AG09319 (cell line): ENCODE measurements at regions not wholly inside any gene's neighbourhood (a gene's known extent, or its start where the extent isn't known, plus 50 kb on each side); places are given as distances from the start of the nearest gene placed in this dataset.

ENCODE experiments used
- DNase-seq: peaks from one replicate; pipeline ENCODE4 v3.0.0-alpha.2; 2010; ENCODE audit warnings: low read depth; ENCODE audit errors: extremely low read depth
- CTCF ChIP-seq: IDR thresholded peaks from 2 replicates; pipeline ENCODE4 v1.5.1; 2011; ENCODE audit warnings: low read depth, mild to moderate bottlenecking, inconsistent platforms, low read length, moderate library complexity

DNA sequence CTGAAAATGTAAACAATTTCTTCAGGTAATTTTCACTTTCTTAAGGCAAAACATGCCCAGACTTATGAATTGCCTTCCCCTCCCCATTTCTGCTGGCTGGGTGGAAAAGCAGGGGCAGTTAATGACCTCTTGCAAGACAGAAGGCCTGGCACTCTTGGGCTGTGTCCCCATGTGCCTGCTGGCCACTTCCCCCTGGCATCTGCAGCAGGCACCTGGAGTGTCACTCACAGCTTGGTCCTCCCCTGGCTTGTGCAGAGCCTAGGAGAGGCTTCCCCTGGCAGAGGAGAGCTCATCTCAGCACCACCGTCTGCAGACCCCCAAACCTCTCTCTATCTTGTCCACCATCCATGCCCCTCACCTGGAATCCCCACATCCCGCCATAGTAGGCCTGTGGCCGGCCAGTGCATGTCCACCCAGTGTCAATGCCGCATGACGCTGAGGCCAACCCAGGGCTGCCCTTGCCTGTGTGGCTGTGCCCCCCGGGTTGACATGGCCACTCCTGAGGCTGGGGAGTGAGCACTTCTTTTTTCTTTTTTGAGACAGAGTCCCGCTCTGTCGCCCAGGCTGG, 83.5 kb upstream of the SLC22A23 start:
- DNase-seq: no peak
- TF ChIP-seq CTCF: no peak

- TF ChIP-seq CTCF: no peak
- no peak for DNase-seq
These were observed 81.7 kb upstream of the SLC22A23 start for GRCh38 chr6:3538536-3538935.

GRCh38 chr6:3536901-3537300, 80.1 kb upstream of the SLC22A23 start:
- TF ChIP-seq CTCF: no peak
- no peak for DNase-seq

DNA sequence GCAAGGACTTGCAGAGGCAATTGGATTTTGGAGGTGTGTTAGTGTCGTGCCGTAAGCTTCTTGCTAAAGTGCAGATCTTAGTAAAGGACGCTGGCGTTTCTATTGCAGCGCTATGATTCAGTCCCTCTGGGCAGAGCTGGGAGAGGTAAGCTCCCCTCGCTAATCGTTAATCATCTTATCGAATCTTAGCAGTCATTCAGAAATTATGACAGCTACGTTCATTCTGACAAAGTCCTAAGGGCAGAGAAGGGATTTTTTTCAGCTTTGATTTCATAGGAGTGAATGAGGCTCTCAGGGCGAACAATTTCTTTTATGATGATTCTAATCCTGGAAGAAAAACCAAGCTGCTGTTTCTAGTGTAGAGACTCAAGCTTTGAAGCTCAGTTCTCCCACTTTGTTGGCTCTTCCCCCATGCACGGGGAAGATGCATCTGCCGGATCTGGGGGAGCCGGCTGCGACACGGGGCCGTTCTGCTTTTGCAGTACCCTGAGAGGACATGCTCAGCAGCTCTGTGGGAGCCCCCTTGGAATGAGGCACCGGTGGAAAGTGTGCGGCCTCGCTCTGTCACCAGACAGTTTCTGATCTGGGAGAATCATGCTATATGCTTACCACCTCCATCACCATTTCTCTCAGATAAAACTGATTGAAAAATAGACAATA, 79.1 kb upstream of the SLC22A23 start:
- TF ChIP-seq CTCF: no peak
- no peak for DNase-seq

DNA sequence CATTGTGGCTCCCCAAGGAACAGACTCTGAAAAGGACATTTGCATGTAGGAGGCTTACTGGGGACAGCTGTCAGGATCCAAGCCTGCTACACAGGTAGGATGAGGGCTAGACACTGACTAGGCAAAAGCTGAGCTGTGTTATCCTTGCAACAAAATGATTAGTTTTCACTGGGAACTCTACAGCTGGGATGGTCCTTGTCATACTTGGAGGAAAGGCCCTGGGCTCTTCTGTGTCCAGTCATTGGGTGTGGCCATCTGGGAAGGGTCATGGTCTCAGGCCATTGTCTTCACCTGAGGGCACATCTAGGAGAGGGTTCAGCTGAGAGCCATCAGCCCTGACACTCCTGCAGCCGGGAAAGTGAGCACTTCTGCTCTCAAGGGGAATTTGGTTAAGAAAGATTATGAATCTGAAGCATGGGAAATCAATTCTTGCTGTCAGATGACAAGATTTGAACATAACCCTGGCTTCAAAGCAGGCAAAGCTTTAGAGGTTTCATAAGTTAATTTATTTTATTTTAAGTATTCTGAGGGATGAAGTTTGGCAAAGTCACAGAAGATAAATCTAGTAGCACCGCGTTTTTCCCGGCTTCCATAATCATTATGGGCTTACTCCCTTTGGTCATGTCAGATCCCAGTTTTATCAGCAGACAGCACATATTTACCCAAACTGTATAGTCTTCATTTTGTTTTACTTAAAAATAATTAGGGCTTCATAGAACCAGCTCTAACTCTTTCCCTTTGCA, 78.4 kb upstream of the SLC22A23 start:
- TF ChIP-seq CTCF: no peak
- DNase-seq: no peak

GRCh38 chr6:3534599-3534998, 77.7 kb upstream of the SLC22A23 start:
- DNase-seq: no peak
- TF ChIP-seq CTCF: no peak

DNA sequence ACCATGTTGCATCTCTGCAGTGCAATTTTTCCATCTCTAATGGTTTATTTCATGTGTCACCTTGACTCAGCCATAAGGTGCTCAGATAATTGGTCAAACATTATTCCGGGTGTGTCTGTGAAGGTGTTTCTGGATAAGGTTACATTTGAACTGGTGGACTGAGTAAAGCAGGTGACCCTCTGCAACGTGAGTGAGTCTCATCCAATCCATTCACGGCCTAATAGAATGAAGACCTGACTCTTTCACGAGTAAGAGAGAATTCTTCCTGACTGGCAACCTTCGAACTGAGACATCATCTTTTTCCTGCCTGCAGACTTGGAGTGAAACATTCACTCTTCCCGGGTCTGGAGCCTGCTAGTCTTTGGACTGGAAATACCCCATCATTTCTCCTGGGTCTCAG, 77.1 kb upstream of the SLC22A23 start:
- no peak for TF ChIP-seq CTCF
- no peak for DNase-seq
